ENCODE measurements at regions not wholly inside any gene's neighbourhood (a gene's known extent, or its start where the extent isn't known, plus 50 kb on each side); places are given as distances from the start of the nearest gene placed in this dataset.
A peak's percentile ranks its signal among the peaks of the same experiment; 100 is the strongest.

- no peak for DNase-seq (ENCODE audit: low spot score)
- H3K27ac ChIP-seq = no peak overlapping the region
- H3K4me3 ChIP-seq = no peak overlapping the region
- TF ChIP-seq CTCF (IDR thresholded peaks at IDR 0.05) = no peak
These were observed 199.4 kb upstream of the UBE2E2 start for GRCh38 chr3:23003733-23004046.

GRCh38 chr3:23004971-23005370 is 198.2 kb upstream of the UBE2E2 start:
- Histone ChIP-seq H3K27ac (no peak overlapping the region), H3K4me3 (no peak overlapping the region)
- no peak for TF ChIP-seq CTCF (IDR thresholded peaks at IDR 0.05)
- no peak for DNase-seq (ENCODE audit: low spot score)

GRCh38 chr3:23017801-23018200 is 185.3 kb upstream of the UBE2E2 start:
- Histone ChIP-seq H3K4me3 (no peak overlapping the region), H3K27ac (no peak overlapping the region)
- DNase-seq (ENCODE audit: low spot score) = no peak
- no peak for TF ChIP-seq CTCF (IDR thresholded peaks at IDR 0.05)

- H3K27ac ChIP-seq = no peak overlapping the region
- TF ChIP-seq CTCF (IDR thresholded peaks at IDR 0.05) = no peak
- DNase-seq (ENCODE audit: low spot score) = no peak
These were observed 183.4 kb upstream of the UBE2E2 start for GRCh38 chr3:23019596-23020300.

GRCh38 chr3:23028294-23028693 is 174.8 kb upstream of the UBE2E2 start:
- no peak for TF ChIP-seq CTCF (IDR thresholded peaks at IDR 0.05)

More at GRCh38 chr3:23019596-23020300, 183.4 kb upstream of the UBE2E2 start:
- no peak overlapping the region for H3K4me3 ChIP-seq

GRCh38 chr3:23029001-23029400 is 174.1 kb upstream of the UBE2E2 start:
- H3K4me3 ChIP-seq = no peak overlapping the region
- no peak overlapping the region for H3K27ac ChIP-seq
- TF ChIP-seq CTCF (IDR thresholded peaks at IDR 0.05) = no peak
- DNase-seq (ENCODE audit: low spot score) = no peak

More at GRCh38 chr3:23028294-23028693, 174.8 kb upstream of the UBE2E2 start:
- Histone ChIP-seq H3K4me3 (no peak overlapping the region), H3K27ac (no peak overlapping the region)
- no peak for DNase-seq (ENCODE audit: low spot score)

GRCh38 chr3:23035927-23036640 is 167.0 kb upstream of the UBE2E2 start:
- no peak for DNase-seq (ENCODE audit: low spot score)
- H3K4me3 ChIP-seq = no peak overlapping the region
- no peak for TF ChIP-seq CTCF (IDR thresholded peaks at IDR 0.05)
- H3K27ac ChIP-seq = peak overlapping the region in 1 of 2 donors; percentile 50
